Activated gamma-delta T cell (primary cell): ENCODE measurements at regions not wholly inside any gene's neighbourhood (a gene's known extent, or its start where the extent isn't known, plus 50 kb on each side); places are given as distances from the start of the nearest gene placed in this dataset.
"Not testable (repeated sequence)": the region's sequence is repeated elsewhere in the genome, so short reads cannot be mapped to it uniquely, and the experiment has no call there.

Experiments
- DNase-seq: peaks from one replicate; lab custom pipeline; 2025; lab: John Stamatoyannopoulos, UW

DNA sequence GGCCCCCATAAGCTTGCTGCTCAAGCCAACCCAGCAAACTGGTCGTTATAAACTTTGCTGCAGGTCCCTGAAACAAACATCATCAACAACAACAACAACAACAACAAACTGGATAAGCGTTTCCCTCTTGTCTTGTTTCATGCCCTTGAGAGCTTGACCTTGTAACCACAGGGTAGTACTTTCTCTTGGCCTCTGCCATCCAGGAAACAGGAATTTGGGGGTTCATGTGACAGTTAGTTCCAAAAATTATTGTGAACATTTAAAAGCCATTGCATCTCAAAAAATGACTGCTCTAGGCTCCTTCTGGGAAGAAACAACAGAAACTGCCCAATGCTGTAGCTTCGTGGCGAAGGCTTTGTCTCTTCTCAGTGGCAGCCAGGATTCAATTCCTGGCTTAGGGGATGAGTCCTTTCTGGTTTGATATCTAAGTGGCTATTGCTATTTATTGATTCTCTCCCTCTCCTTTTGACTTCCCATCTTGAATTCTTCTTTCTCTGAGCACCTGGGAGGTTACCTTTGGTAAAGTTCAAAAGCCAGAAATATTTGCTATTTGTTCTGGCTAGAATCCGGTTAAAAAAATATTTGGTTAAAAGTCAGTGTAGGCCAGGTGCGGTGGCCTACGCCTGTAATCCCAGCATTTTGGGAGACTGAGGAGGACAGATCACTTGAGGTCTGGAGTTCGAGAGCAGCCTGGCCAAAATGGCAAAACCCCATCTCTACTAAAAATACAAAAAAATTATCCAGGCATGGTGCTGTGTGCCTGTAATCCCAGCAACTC, 52.0 kb upstream of the CPM start:
- DNase-seq = no peak

DNA sequence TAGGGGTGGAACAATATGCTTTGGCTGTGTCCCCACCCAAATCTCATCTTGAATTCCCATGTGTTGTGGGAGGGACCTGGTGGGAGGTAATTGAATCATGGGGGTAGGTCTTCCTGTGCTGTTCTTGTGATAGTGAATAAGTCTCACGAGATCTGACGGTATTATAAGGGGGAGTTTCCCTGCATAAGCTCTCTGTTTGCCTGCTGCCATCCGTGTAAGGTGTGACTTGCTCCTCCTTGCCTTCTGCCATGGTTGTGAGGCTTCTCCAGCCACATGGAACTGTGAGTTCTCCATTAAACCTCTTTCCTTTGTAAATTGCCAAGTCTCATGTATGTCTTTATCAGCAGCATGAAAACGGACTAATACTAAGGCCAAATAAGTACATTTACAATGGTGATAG, 64.6 kb upstream of the CPM start:
- DNase-seq = not testable (repeated sequence)

DNA sequence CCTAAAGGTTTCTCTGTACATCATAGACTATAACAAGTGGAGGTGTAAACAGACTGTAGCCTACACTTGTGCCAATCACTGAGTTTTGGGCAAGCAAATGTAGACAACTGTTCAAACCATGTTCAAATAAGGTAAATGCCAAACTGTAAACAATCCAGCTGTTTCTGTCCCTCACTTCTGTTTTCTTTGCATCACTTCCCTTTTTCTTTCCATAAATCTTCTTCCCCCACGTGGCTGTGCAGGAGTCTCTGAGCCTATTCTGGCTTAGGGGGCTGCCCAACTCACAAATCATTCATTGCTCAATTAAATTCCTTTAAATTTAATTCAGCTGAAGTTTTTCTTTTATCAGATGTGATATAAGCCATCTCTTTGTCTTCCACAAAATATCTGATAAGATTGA, 65.1 kb upstream of the CPM start:
- DNase-seq = no peak

DNA sequence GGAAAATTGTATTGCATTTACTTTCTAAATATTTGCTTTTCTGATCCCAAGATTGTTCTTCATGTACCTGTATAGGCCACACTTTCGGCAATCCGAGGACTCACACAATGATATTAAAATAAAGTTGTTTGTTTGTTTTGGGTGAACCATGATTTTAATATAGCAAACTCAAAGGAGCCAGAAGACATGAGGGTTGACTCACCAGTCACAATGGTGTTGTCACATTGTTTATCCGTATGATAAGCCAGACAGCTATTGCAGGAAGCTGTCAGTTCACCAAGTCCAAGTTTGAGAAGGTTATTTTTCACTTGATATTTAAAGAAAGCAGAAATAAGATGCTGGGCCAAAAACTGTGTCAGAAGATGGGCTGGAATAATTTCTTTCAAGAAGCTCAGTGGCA, 67.1 kb upstream of the CPM start:
- no peak for DNase-seq

DNA sequence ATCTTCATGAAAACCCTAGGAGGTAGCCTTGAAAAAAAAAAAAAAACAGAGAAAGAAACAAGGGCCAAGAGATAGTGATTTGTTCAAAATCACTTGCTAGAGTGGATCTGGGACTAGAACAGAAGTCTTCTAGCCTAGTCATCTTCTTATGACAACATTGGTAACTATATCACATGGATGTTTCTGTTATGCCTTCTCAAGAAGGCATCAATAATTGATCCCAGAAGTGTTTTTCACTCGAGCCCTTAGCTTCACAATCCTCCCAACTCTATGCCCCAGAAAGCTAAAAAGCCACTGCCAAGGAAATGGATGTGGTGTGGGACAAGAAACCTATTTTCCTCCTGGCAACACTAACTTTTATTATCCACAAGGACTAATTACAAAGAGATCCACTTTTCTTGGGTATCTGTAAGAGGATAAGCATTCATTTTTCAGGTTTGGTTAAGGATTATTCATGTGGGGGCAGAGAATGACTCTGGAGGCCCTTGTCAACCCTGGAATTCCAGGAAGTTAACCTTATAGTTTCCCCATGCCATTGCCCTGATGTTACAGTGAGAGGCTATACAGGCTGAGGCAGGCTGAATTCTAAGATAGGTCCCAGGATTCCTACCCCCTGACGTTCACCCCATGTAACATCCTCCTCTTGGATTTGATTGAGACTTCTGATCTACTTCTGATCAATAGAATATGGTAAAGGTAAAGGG, 67.7 kb upstream of the CPM start:
- no peak for DNase-seq

DNA sequence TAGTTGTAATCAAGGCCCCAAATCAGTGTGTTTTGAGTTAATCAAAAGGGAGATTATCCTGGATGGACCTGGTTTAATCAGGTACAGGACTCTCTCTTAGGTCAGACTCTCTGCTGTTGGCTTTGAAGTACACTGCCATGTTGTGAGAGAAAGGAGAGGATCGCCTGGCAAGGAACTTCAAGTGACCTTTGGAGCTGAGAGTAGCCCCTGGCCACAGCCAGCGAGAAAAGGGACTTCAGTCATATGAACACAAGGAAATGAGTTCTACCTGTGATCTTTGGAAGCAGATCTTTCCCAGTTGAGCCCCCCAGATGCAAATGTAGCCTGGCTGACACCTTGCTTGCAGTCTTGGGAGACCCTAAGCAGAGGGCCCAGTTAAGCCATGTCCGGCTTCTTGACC, 68.3 kb upstream of the CPM start:
- no peak for DNase-seq

DNA sequence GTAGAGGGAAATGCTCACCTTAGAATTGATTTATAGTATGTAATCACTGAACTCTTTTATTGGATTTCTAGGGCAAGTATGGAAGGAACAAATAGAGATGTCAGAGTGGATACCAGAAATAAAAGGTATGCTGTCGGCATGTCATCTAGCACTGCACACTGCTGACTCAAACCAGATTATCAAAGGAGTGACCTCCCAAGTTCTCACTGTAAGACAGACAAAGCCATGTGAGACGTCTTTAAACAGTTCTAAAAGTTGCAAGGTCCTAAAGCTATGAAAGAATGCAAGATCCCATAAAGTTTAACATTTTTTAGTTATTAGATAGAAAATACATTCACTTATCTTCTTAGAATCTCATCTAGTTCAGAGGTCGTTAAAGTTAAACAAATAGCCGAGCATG, 70.0 kb upstream of the CPM start:
- DNase-seq = no peak

DNA sequence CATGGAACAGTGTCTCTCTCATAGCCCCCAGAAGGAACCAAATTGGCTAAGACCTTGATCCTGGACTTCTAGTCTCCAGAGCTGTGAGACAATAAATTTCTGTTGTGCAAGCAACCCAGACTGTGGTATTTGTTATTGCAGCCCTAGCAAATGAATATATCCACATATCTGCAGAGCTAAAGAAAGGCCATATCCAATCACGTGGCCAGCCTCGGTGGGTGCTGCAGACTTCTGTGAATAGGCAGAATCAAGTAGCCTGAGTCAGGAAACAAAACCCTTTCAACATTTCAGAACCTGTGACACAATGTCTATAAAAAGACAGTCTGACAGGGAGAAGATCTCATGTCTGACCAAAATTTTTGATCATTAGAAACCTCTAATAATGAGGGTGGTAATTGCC, 71.0 kb upstream of the CPM start:
- DNase-seq = no peak

DNA sequence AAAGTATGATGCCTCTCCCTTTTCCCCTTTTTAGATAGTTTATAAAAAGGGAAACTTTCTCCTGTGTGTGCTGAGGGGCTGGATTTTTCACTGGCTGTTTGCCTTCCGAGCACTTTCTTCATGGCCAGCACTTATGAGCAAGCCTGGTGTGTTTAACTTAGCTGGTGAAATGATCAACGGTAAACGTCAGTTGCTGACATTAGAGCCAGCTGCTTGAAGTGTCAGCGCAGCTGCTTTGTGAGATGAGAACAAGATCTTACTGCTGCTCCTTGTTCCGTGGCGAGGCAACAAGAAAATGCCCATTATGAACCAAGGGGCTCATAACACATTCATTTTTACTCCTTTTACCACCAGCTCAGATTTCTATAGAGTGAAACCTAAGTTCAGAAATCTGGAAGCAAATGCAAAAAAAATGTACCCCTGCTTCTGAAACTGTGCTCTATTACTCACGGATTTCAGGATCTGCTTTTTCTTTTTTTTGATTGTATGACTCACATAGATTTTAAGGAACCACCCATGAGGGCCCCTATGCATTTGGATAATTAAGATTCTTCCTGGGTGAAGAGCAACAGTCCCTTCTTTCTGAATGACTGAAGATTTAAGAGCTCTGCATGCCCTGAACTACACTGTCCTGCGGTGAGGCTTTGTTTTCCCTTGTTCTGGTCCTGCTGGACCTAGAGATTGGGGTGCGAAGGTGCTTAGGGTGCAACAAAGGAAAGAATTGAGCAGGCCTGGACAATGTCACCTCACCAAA, 74.3 kb upstream of the CPM start:
- no peak for DNase-seq

DNA sequence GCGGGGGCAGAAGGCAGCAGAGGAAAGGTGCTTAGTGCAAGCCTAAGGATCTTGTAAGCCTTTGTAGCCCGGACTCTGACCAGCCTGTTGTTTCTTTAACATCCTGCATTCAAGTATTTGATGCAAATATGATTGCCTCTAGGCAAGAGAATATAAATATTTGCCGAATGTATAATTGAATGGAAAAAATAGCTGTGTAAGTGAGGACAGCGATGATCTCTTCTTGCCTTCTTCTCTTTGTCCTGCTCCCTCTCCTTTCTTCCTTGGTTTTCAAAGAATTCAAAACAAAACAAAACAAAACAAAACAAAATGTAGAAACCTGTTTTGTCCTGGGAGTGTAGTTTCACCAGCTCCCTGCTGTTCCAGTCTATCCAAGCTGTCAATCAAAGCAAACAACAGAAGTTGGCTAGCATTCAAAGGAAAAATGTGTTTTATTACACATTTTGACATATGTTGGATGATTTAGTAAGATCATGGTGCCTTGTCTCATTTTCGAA, 74.9 kb upstream of the CPM start:
- DNase-seq = no peak

DNA sequence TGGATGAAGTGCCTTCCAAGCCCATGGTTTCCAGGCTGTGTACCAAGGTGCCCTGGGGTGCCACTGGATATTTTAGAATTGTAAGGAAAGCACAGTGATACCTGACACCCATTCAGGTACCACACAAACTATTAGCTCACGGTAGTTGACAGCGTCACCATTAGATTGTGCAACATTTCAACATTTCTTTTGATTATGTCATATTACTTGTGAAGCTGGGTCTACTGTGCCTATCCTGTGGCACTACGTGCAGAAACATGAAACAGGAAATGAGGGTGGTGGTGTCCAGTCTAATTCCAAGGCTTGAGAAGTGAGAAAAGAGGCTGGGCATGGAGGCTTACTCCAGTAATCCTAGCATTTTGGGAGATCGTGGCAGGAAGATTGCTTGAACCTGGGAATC, 75.5 kb upstream of the CPM start:
- no peak for DNase-seq

DNA sequence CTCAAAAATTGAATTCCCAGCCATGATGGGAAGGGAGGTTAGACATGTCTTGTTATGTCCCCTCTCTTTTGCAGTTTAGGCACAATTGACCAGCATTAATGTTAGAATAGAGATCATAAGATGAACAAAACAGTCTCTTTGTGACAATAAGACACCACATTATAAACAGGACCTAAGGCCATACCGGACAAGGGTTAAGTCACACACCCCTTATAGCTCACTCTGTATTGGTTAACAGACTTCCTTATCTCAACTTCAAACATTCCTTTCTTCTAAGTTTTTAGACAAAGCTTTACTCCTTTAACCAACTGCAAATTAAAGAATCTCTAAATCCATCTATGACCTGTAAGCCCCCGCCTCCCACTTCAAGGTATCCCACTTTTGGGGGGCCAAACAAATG, 81.1 kb upstream of the CPM start:
- no peak for DNase-seq

DNA sequence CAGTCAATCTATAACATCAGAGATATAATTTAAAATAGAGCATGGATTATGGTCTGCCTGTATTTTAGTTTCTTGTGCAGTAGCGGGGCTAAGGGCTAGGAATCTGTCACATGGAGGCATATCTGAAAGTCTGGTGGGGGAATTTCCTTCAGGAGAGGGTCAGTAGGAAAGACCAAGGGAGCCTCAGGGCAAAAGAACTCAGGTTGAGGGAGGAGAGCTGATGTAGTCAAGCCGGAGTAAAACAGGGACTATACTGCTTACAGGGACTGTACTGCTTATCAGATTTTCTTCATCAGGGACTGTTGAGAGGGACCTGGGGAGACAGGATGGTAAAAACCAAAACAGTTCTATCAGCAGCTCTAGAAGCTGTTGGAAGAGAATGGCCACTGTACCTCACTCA, 82.0 kb upstream of the CPM start:
- no peak for DNase-seq

DNA sequence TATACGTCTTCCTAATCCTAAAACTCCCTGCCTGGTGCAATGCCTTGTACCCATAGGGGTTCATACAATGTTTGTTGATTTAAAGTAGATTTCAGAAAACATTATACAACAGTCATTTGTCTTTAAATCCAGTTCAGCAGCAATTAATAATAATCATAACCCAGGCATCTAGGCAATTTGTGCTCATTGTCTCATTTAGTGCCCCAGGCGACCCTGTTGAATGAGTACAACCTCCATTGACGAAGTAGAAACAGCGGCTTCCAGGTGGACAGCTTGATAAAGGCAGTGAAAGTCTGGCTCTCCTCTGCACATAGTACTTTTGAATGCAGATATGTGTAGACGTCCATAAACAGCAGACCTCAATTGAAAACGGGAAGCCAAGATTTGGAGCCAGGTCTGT, 82.9 kb upstream of the CPM start:
- no peak for DNase-seq

DNA sequence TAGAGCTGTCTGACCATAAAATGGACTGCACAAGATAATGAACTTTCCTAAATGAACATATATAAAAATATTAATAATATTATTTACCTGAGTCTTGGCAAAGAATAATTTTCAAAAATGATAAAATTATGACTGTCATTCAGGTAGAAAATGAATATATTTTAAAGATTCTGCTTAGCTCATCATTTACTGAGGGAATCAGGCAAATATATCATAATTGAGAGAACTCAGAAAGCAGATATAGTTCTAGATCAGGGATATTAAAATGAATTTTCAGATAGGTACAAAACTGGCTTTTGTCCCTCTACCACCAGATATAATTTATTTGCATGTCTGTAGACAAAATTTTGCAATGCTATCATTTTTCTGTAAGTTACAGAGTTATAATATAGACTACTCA, 86.1 kb upstream of the CPM start:
- DNase-seq = no peak

DNA sequence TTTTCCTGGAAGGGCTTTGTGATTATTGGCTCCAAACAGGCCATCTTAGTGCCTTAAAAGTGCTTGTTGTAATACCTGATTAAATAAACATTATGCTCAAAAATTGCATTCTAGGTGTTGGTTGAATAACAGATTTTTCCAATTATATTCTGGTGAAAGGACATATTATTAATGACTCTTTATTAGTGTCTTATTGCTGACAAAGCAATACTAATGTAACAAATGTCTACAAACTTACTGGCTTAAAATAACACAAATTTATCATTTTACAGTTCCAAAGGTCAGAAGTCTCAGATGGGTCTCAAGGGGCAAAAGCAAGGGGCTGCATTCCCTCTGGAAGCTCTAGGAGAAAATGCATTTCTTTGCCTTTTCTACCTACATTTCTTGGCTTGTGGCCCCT, 86.9 kb upstream of the CPM start:
- no peak for DNase-seq

DNA sequence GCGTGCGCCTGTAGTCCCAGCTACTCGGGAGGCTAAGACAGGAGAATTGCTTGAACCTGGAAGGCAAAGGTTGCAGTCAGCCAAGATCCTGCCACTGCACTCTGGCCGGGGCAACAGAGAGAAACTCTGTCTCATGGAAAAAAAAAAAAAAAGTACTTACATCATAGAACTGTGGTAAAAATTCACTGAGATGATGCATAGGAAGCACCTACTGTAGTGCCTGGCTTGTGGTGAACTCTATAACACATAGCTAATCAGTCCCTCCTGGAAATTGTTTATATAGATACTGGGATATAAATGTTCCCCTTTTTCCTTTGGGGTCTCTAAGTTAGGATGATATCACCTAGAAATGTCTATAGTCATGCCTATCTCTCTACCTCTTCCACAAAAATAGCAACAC, 89.7 kb upstream of the CPM start:
- DNase-seq = no peak

DNA sequence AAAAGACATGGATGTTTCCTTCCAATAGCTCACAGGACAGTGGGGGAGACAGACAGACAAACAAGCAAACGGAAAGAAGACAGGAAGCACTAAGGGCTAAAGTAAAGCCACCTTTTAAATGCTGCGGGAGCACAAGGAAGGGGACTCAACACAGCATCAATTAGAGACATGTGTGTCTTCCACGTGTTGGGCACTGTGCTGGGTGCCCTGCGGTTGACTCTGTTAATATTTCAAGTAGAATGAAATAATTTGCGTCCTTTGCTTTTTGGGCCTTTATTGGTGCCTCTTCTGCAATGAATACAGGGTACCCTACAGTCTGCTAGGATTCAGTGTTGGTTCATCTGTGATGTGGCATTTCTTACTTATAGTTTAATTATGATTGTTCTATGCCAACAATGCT, 90.9 kb upstream of the CPM start:
- DNase-seq = no peak

DNA sequence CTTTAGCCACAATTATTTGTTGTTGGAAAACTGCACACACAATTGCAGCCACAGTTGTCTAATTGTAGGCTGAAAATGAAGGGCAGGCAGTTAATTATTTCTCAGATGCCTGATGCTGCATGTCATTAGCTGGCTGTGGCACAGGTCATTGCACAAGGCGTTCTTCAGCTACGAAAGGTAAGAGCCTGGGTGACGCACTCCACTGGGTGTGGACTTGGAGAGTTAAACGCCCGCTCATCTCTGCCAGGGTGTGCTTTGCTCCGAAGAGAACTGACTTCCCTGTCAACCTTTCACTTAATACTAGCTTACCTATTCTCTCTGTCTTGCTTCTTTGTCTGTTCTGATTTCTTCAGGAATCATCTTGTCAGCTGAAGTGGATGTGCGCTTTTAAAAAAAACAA, 91.4 kb upstream of the CPM start:
- DNase-seq = no peak

DNA sequence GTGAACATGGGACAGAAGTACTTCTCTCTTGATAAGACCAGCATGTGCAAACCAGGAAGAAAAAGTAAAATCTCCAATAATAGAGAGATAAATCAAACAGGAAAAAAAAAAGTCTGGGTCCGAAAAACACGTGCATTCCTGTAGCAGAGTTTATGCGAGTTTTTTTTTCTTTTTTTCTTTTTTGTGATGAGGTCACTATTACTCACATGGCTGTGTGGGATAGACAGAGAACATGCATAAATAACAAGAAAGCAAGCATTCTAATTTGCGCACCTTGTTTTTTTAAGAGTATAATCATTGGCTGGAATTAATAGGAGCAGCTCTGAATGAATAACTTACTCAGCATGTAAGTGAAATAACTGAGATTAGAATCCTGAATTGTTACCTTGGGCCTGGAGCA, 91.9 kb upstream of the CPM start:
- DNase-seq = no peak

DNA sequence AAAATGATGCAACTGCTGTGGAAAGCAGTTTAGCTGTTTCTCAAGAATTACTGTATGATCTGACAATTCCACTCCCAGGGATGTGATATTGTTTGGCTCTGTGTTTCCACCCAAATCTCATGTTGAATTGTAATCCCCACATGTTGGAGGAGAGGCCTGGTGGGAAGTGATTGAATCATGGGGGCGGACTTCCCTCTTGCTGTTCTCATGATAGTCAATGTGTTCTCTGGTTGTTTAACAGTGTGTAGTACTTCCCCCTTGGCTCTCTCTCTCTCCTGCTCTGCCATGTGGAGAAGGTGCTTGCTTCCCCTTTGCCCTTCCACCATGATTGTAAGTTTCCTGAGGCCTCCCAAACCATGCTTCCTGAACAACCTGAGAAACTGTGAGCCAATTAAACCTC, 93.4 kb upstream of the CPM start:
- DNase-seq = no peak

DNA sequence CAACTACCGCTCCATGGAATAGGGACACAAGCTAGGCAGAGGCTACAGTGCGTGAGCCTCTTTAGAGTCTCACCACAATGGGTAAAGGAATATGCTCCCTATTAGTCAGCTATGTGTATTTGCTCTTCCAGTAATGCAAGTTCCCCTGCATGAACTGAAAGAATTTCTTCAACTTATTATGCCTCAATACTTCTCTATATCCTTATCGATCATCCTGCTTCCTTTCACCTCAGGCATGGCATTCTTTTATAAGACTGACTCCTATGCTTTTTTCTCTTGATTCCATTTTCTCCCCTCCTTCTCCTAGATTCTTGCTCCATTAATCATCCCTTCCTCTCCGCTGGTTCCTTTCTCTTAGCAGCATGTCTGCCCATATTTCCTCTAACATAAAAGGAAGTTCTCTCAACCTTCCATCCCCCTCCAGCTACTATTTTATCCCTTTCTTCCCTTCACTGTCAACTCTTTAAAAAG, 94.5 kb upstream of the CPM start:
- DNase-seq = no peak
